SK-N-MC (cell line): ENCODE measurements at regions not wholly inside any gene's neighbourhood (a gene's known extent, or its start where the extent isn't known, plus 50 kb on each side); places are given as distances from the start of the nearest gene placed in this dataset.

Experiments
- DNase-seq: peaks from one replicate; pipeline ENCODE4 v3.0.0-alpha.2; 2011; ENCODE audit warnings: low read depth, low spot score
- H3K27ac ChIP-seq: fragments of 200-600 bp; sonication (generic); 2 replicates; pipeline ENCODE4 v1.5.1; 2016; ENCODE audit warnings: mixed run types
- H3K36me3 ChIP-seq: fragments of 200-600 bp; sonication (generic); 2 replicates; pipeline ENCODE4 v1.6.1; 2017; ENCODE audit warnings: antibody characterized with exemption, low read length, mixed read lengths; ENCODE audit not compliant: insufficient read depth
- H3K4me3 ChIP-seq: fragments of 200-600 bp; sonication (generic); 2 replicates; pipeline ENCODE4 v1.5.1; 2016
- H3K9ac ChIP-seq: fragments of 200-600 bp; sonication (generic); 2 replicates; pipeline ENCODE4 v1.8.0; 2017; ENCODE audit warnings: mixed run types, mixed read lengths; ENCODE audit not compliant: insufficient read length
- H3K9me3 ChIP-seq: fragments of 200-600 bp; sonication (generic); 2 replicates; pipeline ENCODE4 v1.6.1; 2017; ENCODE audit warnings: low read depth, mild to moderate bottlenecking, antibody characterized with exemption, low read length, moderate library complexity, mixed read lengths
- EZH2 ChIP-seq: fragments of 200-600 bp; sonication (generic); IDR thresholded peaks from one replicate; pipeline ENCODE4 v1.6.1; 2017; ENCODE audit warnings: antibody characterized with exemption
- FOXP2 ChIP-seq: optimal IDR thresholded peaks from 2 replicates; pipeline ENCODE3; 2011; ENCODE audit warnings: mild to moderate bottlenecking, moderate library complexity; ENCODE audit not compliant: insufficient read depth; ENCODE audit errors: extremely low read length, control extremely low read depth
- POLR2AphosphoS5 ChIP-seq: IDR thresholded peaks from 2 replicates; pipeline ENCODE4 v1.6.1; 2012; ENCODE audit warnings: mild to moderate bottlenecking, low read depth, low read length, borderline replicate concordance

- H3K4me3 ChIP-seq: no peak overlapping the region
- no peaks in the 10 kb centered on the region for H3K9me3 ChIP-seq
- H3K36me3 ChIP-seq: no peaks in the 10 kb centered on the region
- H3K27ac ChIP-seq: no peak overlapping the region
- DNase-seq: no peak
- TF ChIP-seq POLR2AphosphoS5: no peak
- no peak for TF ChIP-seq FOXP2
- TF ChIP-seq EZH2: no peak
- H3K9ac ChIP-seq: no peak overlapping the region
Measured at GRCh38 chr13:21777813-21778212, 106.9 kb downstream of the FGF9 start.

GRCh38 chr13:21782736-21783135 lies 111.9 kb downstream of the FGF9 start:
- Histone ChIP-seq H3K4me3 (no peak overlapping the region), H3K27ac (no peak overlapping the region)
- no peak for TF ChIP-seq EZH2
- no peak for TF ChIP-seq FOXP2
- no peak for TF ChIP-seq POLR2AphosphoS5

GRCh38 chr13:21785990-21786389 lies 115.1 kb downstream of the FGF9 start:
- H3K27ac ChIP-seq: no peak overlapping the region
- no peak overlapping the region for H3K9ac ChIP-seq
- H3K4me3 ChIP-seq: no peak overlapping the region
- DNase-seq: no peak
- no peaks in the 10 kb centered on the region for H3K9me3 ChIP-seq
- no peaks in the 10 kb centered on the region for H3K36me3 ChIP-seq
- TF ChIP-seq FOXP2 (no peak), EZH2 (no peak), POLR2AphosphoS5 (no peak)

More at GRCh38 chr13:21782736-21783135, 111.9 kb downstream of the FGF9 start:
- no peak for DNase-seq
- no peaks in the 10 kb centered on the region for H3K9me3 ChIP-seq
- H3K9ac ChIP-seq: no peak overlapping the region
- no peaks in the 10 kb centered on the region for H3K36me3 ChIP-seq

- Histone ChIP-seq H3K4me3 (no peak overlapping the region), H3K36me3 (no peaks in the 10 kb centered on the region), H3K9me3 (no peaks in the 10 kb centered on the region), H3K9ac (no peak overlapping the region), H3K27ac (no peak overlapping the region)
- DNase-seq: no peak
- TF ChIP-seq POLR2AphosphoS5 (no peak), EZH2 (no peak), FOXP2 (no peak)
Measured at GRCh38 chr13:21796066-21796465, 125.2 kb downstream of the FGF9 start.

- DNase-seq: no peak
- H3K36me3 ChIP-seq: no peaks in the 10 kb centered on the region
- no peak overlapping the region for H3K4me3 ChIP-seq
- no peak overlapping the region for H3K27ac ChIP-seq
- H3K9ac ChIP-seq: no peak overlapping the region
- H3K9me3 ChIP-seq: no peaks in the 10 kb centered on the region
- TF ChIP-seq POLR2AphosphoS5 (no peak), FOXP2 (no peak), EZH2 (no peak)
Measured at GRCh38 chr13:21796775-21797514, 126.1 kb downstream of the FGF9 start.

- H3K4me3 ChIP-seq: no peak overlapping the region
- no peaks in the 10 kb centered on the region for H3K9me3 ChIP-seq
- H3K36me3 ChIP-seq: no peaks in the 10 kb centered on the region
- no peak for TF ChIP-seq FOXP2
- TF ChIP-seq EZH2: no peak
- no peak for TF ChIP-seq POLR2AphosphoS5
- no peak overlapping the region for H3K27ac ChIP-seq
- DNase-seq: no peak
- no peak overlapping the region for H3K9ac ChIP-seq
Measured at GRCh38 chr13:21797736-21798135, 126.9 kb downstream of the FGF9 start.

GRCh38 chr13:21798181-21798580 lies 127.3 kb downstream of the FGF9 start:
- Histone ChIP-seq H3K9me3 (no peaks in the 10 kb centered on the region), H3K27ac (no peak overlapping the region), H3K9ac (no peak overlapping the region), H3K36me3 (no peaks in the 10 kb centered on the region), H3K4me3 (no peak overlapping the region)
- no peak for DNase-seq
- no peak for TF ChIP-seq EZH2
- no peak for TF ChIP-seq POLR2AphosphoS5
- no peak for TF ChIP-seq FOXP2

- H3K4me3 ChIP-seq: no peak overlapping the region
- H3K27ac ChIP-seq: no peak overlapping the region
- no peaks in the 10 kb centered on the region for H3K36me3 ChIP-seq
- no peak overlapping the region for H3K9ac ChIP-seq
- no peak for DNase-seq
- no peaks in the 10 kb centered on the region for H3K9me3 ChIP-seq
- TF ChIP-seq FOXP2: no peak
- TF ChIP-seq EZH2: no peak
- no peak for TF ChIP-seq POLR2AphosphoS5
Measured at GRCh38 chr13:21799671-21800070, 128.8 kb downstream of the FGF9 start.
